ENCODE measurements at regions not wholly inside any gene's neighbourhood (a gene's known extent, or its start where the extent isn't known, plus 50 kb on each side); places are given as distances from the start of the nearest gene placed in this dataset.

GRCh38 chr6:80531681-80532619, 425.5 kb downstream of the BCKDHB start:
- no peak overlapping the region for H3K27ac ChIP-seq
- WGBS, 2 donors = 88 to 90% methylated on average over 4 of the region's 4 CpGs
- no peak for DNase-seq
- H3K4me1 ChIP-seq = no peaks in the 10 kb centered on the region
- H3K4me3 ChIP-seq = no peak overlapping the region
- H3K9me3 ChIP-seq = no peaks in the 10 kb centered on the region
- no peak for TF ChIP-seq POLR2A (IDR thresholded peaks at IDR 0.05)
- no peak for TF ChIP-seq CTCF (IDR thresholded peaks at IDR 0.05)
- intact Hi-C loops (cut with DNase I; ENCODE audit: low total_unique reads) = no loop called here
- H3K36me3 ChIP-seq (ENCODE audit: low read depth, missing control alignments) = no peaks in the 10 kb centered on the region
- no peaks in the 10 kb centered on the region for H3K27me3 ChIP-seq

- Histone ChIP-seq H3K4me1 (no peaks in the 10 kb centered on the region), H3K9me3 (no peaks in the 10 kb centered on the region), H3K27ac (no peak overlapping the region), H3K4me3 (no peak overlapping the region), H3K27me3 (no peaks in the 10 kb centered on the region), H3K36me3 (ENCODE audit: low read depth, missing control alignments) (no peaks in the 10 kb centered on the region)
- WGBS, 2 donors = 91 to 93% methylated on average over 3 of the region's 3 CpGs
- intact Hi-C loops (cut with DNase I; ENCODE audit: low total_unique reads) = no loop called here
- TF ChIP-seq POLR2A (IDR thresholded peaks at IDR 0.05) = no peak
- no peak for TF ChIP-seq CTCF (IDR thresholded peaks at IDR 0.05)
- no peak for DNase-seq
Observed at GRCh38 chr6:80530103-80530502, 423.6 kb downstream of the BCKDHB start.

GRCh38 chr6:80528115-80528514, 421.6 kb downstream of the BCKDHB start:
- TF ChIP-seq POLR2A (IDR thresholded peaks at IDR 0.05) = no peak
- TF ChIP-seq CTCF (IDR thresholded peaks at IDR 0.05) = peak in 1 of 3 experiments; percentile 11
- H3K4me3 ChIP-seq = no peak overlapping the region
- intact Hi-C loops (cut with DNase I; ENCODE audit: low total_unique reads) = no loop called here
- H3K4me1 ChIP-seq = no peaks in the 10 kb centered on the region
- DNase-seq = peak; percentile 71
- H3K27ac ChIP-seq = no peak overlapping the region
- no peaks in the 10 kb centered on the region for H3K36me3 ChIP-seq (ENCODE audit: low read depth, missing control alignments)
- H3K27me3 ChIP-seq = no peaks in the 10 kb centered on the region
- no peaks in the 10 kb centered on the region for H3K9me3 ChIP-seq

- intact Hi-C loops (cut with DNase I; ENCODE audit: low total_unique reads) = no loop called here
- Histone ChIP-seq H3K4me3 (no peak overlapping the region), H3K27me3 (no peaks in the 10 kb centered on the region), H3K27ac (no peak overlapping the region), H3K36me3 (ENCODE audit: low read depth, missing control alignments) (no peaks in the 10 kb centered on the region), H3K4me1 (no peaks in the 10 kb centered on the region), H3K9me3 (no peaks in the 10 kb centered on the region)
- DNase-seq = no peak
- WGBS, 2 donors = 64 to 70% methylated on average over 7 of the region's 7 CpGs
- TF ChIP-seq POLR2A (IDR thresholded peaks at IDR 0.05) (no peak), CTCF (IDR thresholded peaks at IDR 0.05) (no peak)
Observed at GRCh38 chr6:80527552-80528052, 421.1 kb downstream of the BCKDHB start.

Measured in testis (tissue), 2 donors.